ENCODE measurements at regions not wholly inside any gene's neighbourhood (a gene's known extent, or its start where the extent isn't known, plus 50 kb on each side); places are given as distances from the start of the nearest gene placed in this dataset.

DNA sequence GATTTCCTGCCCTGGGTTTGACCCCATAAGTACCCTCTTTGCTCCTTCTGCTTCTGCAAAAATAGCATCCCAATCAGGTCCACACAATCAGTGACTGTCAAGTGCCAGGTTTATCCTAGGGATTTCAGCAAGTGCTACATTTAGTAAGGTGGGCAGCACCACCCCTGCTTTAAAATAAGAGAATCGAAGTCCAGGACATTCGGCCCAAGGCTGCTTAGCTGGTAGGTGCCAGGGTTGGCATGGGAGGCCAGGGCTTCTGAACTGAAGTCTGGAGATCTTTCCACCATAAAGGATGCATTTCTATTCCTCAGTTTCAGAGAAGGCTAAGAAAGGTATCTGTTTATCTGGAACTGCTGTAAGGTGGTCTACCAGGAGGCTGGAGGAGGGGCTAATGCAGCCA is 408.3 kb downstream of the ZNF536 start:
- no peak overlapping the region for H2BK20ac ChIP-seq (ENCODE audit: low read length)
- no peak overlapping the region for H4K5ac ChIP-seq (ENCODE audit: insufficient read length, low read depth, low read length)
- no peaks in the 10 kb centered on the region for H3K79me2 ChIP-seq (ENCODE audit: control insufficient read depth in 1 of 2, insufficient read depth in 2 of 2, low read length in 2 of 2)
- no peak overlapping the region for H3K4me3 ChIP-seq (ENCODE audit: extremely low read depth in 1 of 4, insufficient read depth in 2 of 4, low read depth in 3 of 4, low read length in 4 of 4)
- H3K27ac ChIP-seq (ENCODE audit: low read depth, low read length), result no peak overlapping the region
- DNase-seq (ENCODE audit: low read depth in 1 of 2, low spot score in 2 of 2) (no peak), FAIRE-seq (no peak)
- no peaks in the 10 kb centered on the region for H3K79me1 ChIP-seq (ENCODE audit: low read depth, low read length)
- ChIA-PET POLR2A (ENCODE audit: partially characterized antibody) (no interaction called here), CTCF (ENCODE audit: partially characterized antibody) (interaction anchor here (0.9 kb wide), 1 partner anchor 22 kb away, joined by 3 read pairs; no protein-coding TSS in a partner anchor)
- no peak overlapping the region for H3K23ac ChIP-seq (ENCODE audit: insufficient read length)
- H3K23me2 ChIP-seq (ENCODE audit: low read depth, low read length), result no peaks in the 10 kb centered on the region
- no peaks in the 10 kb centered on the region for H4K20me1 ChIP-seq (replicated peaks in 1 of 2; ENCODE audit: control insufficient read depth in 1 of 2, insufficient read depth in 2 of 2, low read length in 2 of 2)
- H2BK12ac ChIP-seq (ENCODE audit: low read depth, low read length), result no peak overlapping the region
- H3K14ac ChIP-seq (ENCODE audit: insufficient read length), result no peak overlapping the region
- H4K8ac ChIP-seq (ENCODE audit: extremely low read depth, insufficient read depth, low read length), result no peak overlapping the region
- no peaks in the 10 kb centered on the region; a peak in 2 of 8 replicates for H3K36me3 ChIP-seq (ENCODE audit: control insufficient read depth in 2 of 4, insufficient read depth in 4 of 4, low read length in 3 of 4)
- no peak overlapping the region for H3K4ac ChIP-seq (replicated peaks; ENCODE audit: insufficient read length, low read depth, low read length)
- no peaks in the 10 kb centered on the region for H3K4me1 ChIP-seq (replicated peaks in 1 of 4; ENCODE audit: control insufficient read depth in 3 of 4, insufficient read depth in 4 of 4, low read length in 3 of 4)
- H3K27me3 ChIP-seq (replicated peaks in 1 of 4; ENCODE audit: control insufficient read depth in 3 of 4, extremely low read depth in 1 of 4, insufficient read depth in 3 of 4, low read length in 3 of 4), result no peaks in the 10 kb centered on the region
- H3K4me2 ChIP-seq (ENCODE audit: insufficient read depth in 1 of 2, low read depth in 2 of 2, low read length in 2 of 2), result no peak overlapping the region
- no peak overlapping the region for H2AFZ ChIP-seq (ENCODE audit: low read length)
- H3K18ac ChIP-seq (ENCODE audit: extremely low read depth, low read length), result no peak overlapping the region
- no peak overlapping the region for H2AK5ac ChIP-seq (ENCODE audit: low read depth, low read length)
- H4K91ac ChIP-seq (replicated peaks; ENCODE audit: insufficient read length, low read length), result no peak overlapping the region
- H3K56ac ChIP-seq (replicated peaks; ENCODE audit: insufficient read length, low read depth, low read length), result no peak overlapping the region
- H2BK5ac ChIP-seq (ENCODE audit: low read depth, low read length), result no peak overlapping the region
- H3K9me3 ChIP-seq (ENCODE audit: insufficient read depth in 2 of 2, low read depth in 1 of 2, low read length in 1 of 2), result no peaks in the 10 kb centered on the region
- 87% methylated on average over 2 of the region's 2 CpGs; no CpG with 5 or more reads in 1 of the 2 experiments for WGBS, 2 experiments (ENCODE audit: extremely low coverage in 1 of 2, insufficient coverage in 1 of 2, insufficient read length in 1 of 2, insufficient replicate concordance in 2 of 2, low coverage in 1 of 2, low lambda C conversion rate in 2 of 2, missing lambda C conversion rate in 1 of 2)
- H2BK15ac ChIP-seq (ENCODE audit: low read length), result no peak overlapping the region
- H3K9ac ChIP-seq (replicated peaks in 1 of 4; ENCODE audit: extremely low read depth in 1 of 4, low read depth in 3 of 4, low read length in 3 of 4), result no peak overlapping the region
- H2BK120ac ChIP-seq (replicated peaks; ENCODE audit: low read depth, low read length), result no peak overlapping the region
- no peak for TF ChIP-seq RFX5 (IDR thresholded peaks at IDR 0.05; ENCODE audit: borderline replicate concordance, low read depth, low read length)
- no peak for TF ChIP-seq SIRT6 (IDR thresholded peaks at IDR 0.05; ENCODE audit: low read length)
- TF ChIP-seq TAF1 (IDR thresholded peaks at IDR 0.05; ENCODE audit: low read depth, low read length), result no peak
- no peak for TF ChIP-seq CTBP2 (IDR thresholded peaks at IDR 0.05; ENCODE audit: borderline replicate concordance, insufficient read depth, insufficient read length, low read length)
- no peak for TF ChIP-seq SP1 (IDR thresholded peaks at IDR 0.05; ENCODE audit: low read depth, low read length)
- TF ChIP-seq, protein P1, sequence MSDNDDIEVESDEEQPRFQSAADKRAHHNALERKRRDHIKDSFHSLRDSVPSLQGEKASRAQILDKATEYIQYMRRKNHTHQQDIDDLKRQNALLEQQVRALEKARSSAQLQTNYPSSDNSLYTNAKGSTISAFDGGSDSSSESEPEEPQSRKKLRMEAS (IDR thresholded peaks at IDR 0.05), result no peak
- no peak for TF ChIP-seq POU5F1 (IDR thresholded peaks at IDR 0.05; ENCODE audit: low read depth, low read length)
- TF ChIP-seq CBX5 (IDR thresholded peaks at IDR 0.05; ENCODE audit: low read depth, low read length), result no peak
- no peak for TF ChIP-seq PHF8 (conservative IDR thresholded peaks at IDR 0.05; ENCODE audit: low read depth, low read length)
- TF ChIP-seq, protein P2, sequence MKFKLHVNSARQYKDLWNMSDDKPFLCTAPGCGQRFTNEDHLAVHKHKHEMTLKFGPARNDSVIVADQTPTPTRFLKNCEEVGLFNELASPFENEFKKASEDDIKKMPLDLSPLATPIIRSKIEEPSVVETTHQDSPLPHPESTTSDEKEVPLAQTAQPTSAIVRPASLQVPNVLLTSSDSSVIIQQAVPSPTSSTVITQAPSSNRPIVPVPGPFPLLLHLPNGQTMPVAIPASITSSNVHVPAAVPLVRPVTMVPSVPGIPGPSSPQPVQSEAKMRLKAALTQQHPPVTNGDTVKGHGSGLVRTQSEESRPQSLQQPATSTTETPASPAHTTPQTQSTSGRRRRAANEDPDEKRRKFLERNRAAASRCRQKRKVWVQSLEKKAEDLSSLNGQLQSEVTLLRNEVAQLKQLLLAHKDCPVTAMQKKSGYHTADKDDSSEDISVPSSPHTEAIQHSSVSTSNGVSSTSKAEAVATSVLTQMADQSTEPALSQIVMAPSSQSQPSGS (IDR thresholded peaks at IDR 0.05; ENCODE audit: low read length), result no peak
- TF ChIP-seq BCL11A (IDR thresholded peaks at IDR 0.05; ENCODE audit: low read depth in 2 of 2, low read length in 2 of 2), result no peak
- TF ChIP-seq NANOG (IDR thresholded peaks at IDR 0.05; ENCODE audit: insufficient read depth, low read depth, low read length, poor library complexity, severe bottlenecking), result no peak
- TF ChIP-seq CBX8 (IDR thresholded peaks at IDR 0.05; ENCODE audit: borderline replicate concordance, low read depth, low read length), result no peak
